SJSA1 (cell line): ENCODE measurements at regions not wholly inside any gene's neighbourhood (a gene's known extent, or its start where the extent isn't known, plus 50 kb on each side); places are given as distances from the start of the nearest gene placed in this dataset.

Experiments
- DNase-seq, 2 experiments: peaks; one replicate each; pipeline ENCODE4 v3.0.0-alpha.2; 2015 to 2020; ENCODE audit warnings: low spot score in 2 of 2, low read depth in 1 of 2
- H3K27ac ChIP-seq: fragments of 250-450 bp; sonication (Bioruptor Pico); 2 replicates; pipeline ENCODE4 v1.5.1; 2020; ENCODE audit warnings: mild to moderate bottlenecking, moderate library complexity
- H3K27me3 ChIP-seq: fragments of 250-450 bp; sonication (Bioruptor Pico); replicated peaks from 2 replicates; pipeline ENCODE4 v1.5.1; 2020; ENCODE audit warnings: mild to moderate bottlenecking, moderate library complexity
- H3K36me3 ChIP-seq: fragments of 250-450 bp; sonication (Bioruptor Pico); 2 replicates; pipeline ENCODE4 v1.5.1; 2020; ENCODE audit warnings: mild to moderate bottlenecking
- H3K4me1 ChIP-seq: fragments of 250-450 bp; sonication (Bioruptor Pico); replicated peaks from 2 replicates; pipeline ENCODE4 v1.6.1; 2021; ENCODE audit warnings: mild to moderate bottlenecking
- H3K4me3 ChIP-seq: fragments of 250-450 bp; sonication (Bioruptor Pico); 2 replicates; pipeline ENCODE4 v1.5.1; 2020; ENCODE audit warnings: mild to moderate bottlenecking
- H3K9me3 ChIP-seq: fragments of 250-450 bp; sonication (Bioruptor Pico); replicated peaks from 2 replicates; pipeline ENCODE4 v1.5.1; 2020; ENCODE audit warnings: mild to moderate bottlenecking

DNA sequence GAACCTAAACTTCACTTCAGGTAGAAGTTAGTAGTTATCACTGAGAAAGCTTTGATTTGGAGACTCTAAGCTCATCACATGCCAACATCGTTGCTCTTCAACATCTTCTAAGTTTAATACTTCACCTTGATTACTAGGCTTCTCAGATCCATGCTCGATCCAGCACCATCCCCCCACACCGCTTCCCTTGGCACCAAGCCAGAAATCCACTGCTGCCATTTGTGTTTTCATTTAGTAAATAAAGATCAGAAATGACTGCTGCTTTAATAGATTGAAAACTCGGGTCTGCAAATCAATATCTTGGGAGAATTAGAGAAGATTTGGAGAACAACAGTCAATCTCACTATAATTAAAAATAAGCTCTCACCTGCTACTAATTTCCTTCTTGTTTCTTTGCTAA, 214.7 kb upstream of the NR4A3 start:
- H3K4me1 ChIP-seq: no peaks in the 10 kb centered on the region
- no peak for DNase-seq
- no peaks in the 10 kb centered on the region for H3K27me3 ChIP-seq
- no peak overlapping the region for H3K27ac ChIP-seq
- no peak overlapping the region for H3K4me3 ChIP-seq
- H3K36me3 ChIP-seq: no peaks in the 10 kb centered on the region
- no peaks in the 10 kb centered on the region for H3K9me3 ChIP-seq

DNA sequence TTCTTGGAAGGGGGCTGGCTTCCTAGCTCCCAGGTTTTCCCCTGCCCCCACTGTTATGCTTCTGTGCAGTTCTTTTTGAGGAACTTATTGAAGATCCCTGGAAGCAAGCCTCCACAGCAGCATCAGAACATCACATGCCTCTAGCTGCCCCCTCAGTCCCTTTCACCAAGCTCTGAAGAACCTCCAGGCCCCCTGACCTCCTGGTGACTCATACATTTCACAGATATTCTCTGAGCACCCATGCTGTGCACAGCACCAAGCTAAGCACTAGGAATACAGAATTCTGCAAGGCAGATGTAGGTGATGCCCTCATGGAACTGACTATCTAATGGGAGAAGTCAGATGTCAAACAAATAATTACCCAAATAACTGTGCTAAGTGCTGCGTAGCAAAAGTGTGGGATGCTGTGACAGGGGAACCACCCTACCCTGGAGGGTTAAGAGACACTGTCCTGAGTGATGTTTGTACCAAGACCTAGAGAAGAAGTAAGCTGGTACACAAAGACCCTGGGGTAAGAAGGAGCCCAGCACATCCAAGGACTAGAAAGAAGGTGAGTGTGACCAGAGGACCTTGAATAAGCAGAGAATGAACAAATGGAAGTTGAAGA, 213.7 kb upstream of the NR4A3 start:
- DNase-seq: no peak
- Histone ChIP-seq H3K9me3 (no peaks in the 10 kb centered on the region), H3K4me1 (no peaks in the 10 kb centered on the region), H3K27me3 (no peaks in the 10 kb centered on the region), H3K27ac (no peak overlapping the region), H3K4me3 (no peak overlapping the region), H3K36me3 (no peaks in the 10 kb centered on the region)

DNA sequence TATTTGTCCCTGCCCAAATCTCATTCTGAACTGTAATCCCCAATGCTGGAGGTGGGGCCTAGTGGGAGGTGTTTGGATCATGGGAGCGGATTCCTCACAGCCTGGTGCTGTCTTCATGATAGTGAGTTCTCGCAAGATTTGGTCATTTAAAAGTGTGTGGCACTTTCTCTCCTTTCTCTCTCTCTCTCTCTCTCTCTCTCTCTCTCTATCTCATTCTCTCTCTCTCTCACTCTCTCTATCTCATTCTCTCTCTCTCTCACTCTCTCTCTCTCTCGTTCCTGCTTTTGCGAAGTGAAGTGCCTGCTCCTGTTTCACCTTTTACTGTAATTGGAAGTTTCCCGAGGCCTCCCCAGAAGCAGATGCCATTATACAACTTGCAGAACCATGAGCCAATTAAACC, 207.3 kb upstream of the NR4A3 start:
- Histone ChIP-seq H3K36me3 (no peaks in the 10 kb centered on the region), H3K27ac (no peak overlapping the region), H3K27me3 (no peaks in the 10 kb centered on the region), H3K4me1 (no peaks in the 10 kb centered on the region), H3K9me3 (no peaks in the 10 kb centered on the region), H3K4me3 (no peak overlapping the region)
- DNase-seq: no peak

DNA sequence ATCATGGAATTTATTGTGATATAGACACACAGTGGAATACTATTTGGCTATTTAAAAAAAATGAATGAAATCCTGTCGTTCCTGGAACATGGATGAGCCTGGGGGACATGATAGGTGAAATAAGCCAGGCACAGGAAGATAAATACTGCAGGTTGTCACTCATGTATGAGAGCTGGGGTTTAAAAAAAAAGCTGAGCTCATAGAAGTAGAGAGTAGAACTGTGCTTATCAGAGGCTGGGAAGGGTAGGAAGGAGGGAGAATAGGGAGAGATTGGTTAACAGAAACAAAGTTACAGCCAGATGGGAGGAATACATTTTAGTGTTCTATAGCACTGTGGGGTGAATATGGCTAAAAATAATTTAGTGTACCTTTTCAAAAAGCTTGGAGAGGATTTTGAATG, 200.6 kb upstream of the NR4A3 start:
- no peaks in the 10 kb centered on the region for H3K36me3 ChIP-seq
- no peak for DNase-seq

DNA sequence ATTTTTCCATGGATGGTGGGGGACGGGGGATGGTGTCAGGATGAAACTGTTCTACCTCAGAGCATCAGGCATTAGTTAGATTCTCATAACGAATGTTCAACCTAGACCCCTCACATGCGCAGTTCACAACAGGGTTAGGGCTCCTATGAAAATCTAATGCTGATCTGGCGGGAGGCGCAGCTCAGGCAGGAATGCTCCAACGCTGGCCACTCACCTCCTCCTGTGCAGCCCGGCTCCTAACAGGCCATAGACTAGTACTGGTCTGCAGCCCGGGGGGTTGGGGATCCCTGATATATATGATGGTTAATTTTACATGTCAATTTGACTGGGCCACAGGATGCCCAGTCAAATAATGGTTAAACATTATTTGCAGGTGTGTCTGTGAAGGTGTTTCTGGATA, 199.0 kb upstream of the NR4A3 start:
- DNase-seq: no peak
- H3K27me3 ChIP-seq: no peaks in the 10 kb centered on the region
- no peaks in the 10 kb centered on the region for H3K4me1 ChIP-seq

More for the DNA sequence above, 200.6 kb upstream of the NR4A3 start:
- H3K27ac ChIP-seq: no peak overlapping the region
- H3K4me1 ChIP-seq: no peaks in the 10 kb centered on the region
- H3K4me3 ChIP-seq: no peak overlapping the region
- no peaks in the 10 kb centered on the region for H3K9me3 ChIP-seq
- H3K27me3 ChIP-seq: no peaks in the 10 kb centered on the region

DNA sequence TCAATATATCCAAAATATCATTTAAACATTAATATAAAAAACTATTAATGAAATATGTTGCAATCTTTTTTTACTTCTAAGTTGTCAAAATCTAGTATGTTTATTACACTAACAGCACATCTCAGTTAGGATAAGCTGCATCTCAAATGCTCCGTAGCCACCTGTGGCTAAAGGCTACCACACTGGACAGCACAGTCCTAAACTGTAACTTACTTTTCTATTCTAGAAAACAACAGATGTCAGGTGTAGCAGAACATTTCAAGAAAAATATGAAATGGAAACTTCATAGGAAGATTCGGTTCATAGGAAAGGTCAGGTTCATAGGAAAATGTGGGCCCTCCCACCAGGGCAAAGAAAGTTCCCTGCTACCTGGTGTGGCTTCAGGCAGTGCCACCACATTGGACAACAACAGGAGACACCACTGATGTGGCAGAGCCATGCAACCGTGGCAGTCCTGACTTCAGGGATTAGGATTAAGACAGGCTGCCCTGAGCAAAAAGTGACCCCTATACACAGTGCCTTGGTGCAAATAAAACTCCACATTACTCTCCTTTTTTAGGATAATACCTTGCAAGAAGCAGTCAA, 197.8 kb upstream of the NR4A3 start:
- no peak for DNase-seq
- H3K36me3 ChIP-seq: no peaks in the 10 kb centered on the region
- no peak overlapping the region for H3K27ac ChIP-seq
- H3K27me3 ChIP-seq: no peaks in the 10 kb centered on the region
- H3K4me3 ChIP-seq: no peak overlapping the region
- H3K4me1 ChIP-seq: no peaks in the 10 kb centered on the region
- no peaks in the 10 kb centered on the region for H3K9me3 ChIP-seq

More for the DNA sequence above, 199.0 kb upstream of the NR4A3 start:
- no peaks in the 10 kb centered on the region for H3K36me3 ChIP-seq
- no peak overlapping the region for H3K4me3 ChIP-seq
- H3K9me3 ChIP-seq: no peaks in the 10 kb centered on the region
- no peak overlapping the region for H3K27ac ChIP-seq

DNA sequence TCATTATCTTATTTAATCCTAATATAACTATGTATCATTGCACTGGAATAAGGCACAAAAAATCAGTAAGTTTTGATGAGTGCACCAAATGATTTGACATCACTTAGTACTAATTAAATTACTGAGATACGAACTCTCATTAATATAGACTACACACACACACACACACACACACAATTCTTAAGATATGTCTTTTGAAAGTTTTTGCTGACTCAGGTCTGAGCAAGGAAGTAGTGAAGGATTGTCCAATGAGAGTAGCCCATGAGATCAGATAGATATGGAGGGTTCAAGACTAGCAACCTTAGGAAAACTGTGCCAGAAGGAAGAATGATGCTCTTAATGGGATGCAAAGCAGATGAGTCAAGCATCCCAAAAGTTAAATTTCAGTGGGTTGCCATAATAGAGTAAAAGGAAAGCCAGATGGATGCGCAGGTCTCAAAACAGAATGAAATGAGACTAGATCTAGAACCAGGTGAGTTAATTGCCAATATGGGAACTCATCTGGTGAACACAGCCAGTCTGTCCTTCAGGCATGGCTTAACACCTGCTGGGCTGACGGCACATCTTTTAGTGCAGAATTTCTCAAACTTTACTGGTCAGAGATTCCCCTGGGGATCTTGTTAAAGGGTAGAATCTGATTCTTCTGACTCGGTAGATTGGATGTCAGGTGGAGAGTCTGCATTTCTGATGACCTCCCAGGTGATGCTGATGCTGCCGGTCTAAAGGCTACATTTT, 197.0 kb upstream of the NR4A3 start:
- H3K36me3 ChIP-seq: no peaks in the 10 kb centered on the region
- no peaks in the 10 kb centered on the region for H3K9me3 ChIP-seq
- H3K27ac ChIP-seq: no peak overlapping the region
- DNase-seq: no peak
- H3K27me3 ChIP-seq: no peaks in the 10 kb centered on the region
- H3K4me1 ChIP-seq: no peaks in the 10 kb centered on the region
- H3K4me3 ChIP-seq: no peak overlapping the region

DNA sequence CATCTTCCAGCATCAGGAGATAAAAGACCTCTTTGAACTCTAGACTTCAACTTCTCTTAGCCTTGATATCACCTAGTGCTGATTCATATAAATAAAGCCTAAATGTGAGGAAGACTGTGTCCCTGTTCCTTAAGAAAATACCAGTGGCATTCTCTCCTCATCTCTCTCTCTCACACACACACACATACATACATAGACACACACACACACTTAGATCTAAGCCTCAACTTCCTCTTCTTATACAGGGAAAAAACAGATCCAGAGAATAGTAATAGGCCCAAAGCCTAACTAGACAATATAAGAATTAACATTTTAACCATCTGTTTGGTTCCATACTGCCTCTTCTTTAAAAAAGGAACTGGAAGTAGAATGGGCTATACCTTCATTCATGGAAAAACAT, 195.3 kb upstream of the NR4A3 start:
- Histone ChIP-seq H3K4me3 (no peak overlapping the region), H3K4me1 (no peaks in the 10 kb centered on the region), H3K27me3 (no peaks in the 10 kb centered on the region), H3K9me3 (no peaks in the 10 kb centered on the region), H3K36me3 (no peaks in the 10 kb centered on the region), H3K27ac (no peak overlapping the region)
- DNase-seq: no peak

DNA sequence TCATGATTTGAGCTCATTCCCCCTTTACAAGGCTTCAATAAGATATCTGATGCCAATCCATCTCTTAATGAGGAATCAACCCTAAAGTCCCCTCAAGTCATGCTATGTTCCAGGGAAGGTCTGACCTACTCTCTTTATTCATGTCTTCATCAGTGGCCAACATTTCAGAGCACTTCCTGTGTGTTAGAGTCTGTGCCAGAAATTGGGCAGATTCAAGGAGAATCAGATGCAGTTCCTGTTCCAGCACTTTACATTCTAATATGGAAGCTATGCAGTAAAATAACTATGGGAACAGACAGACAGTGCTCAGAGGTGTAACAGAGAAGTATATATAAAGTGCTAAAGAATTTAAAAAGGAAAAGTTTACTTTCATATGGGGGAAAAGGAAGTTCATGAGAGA, 193.4 kb upstream of the NR4A3 start:
- H3K4me3 ChIP-seq: no peak overlapping the region
- DNase-seq: no peak
- H3K27ac ChIP-seq: no peak overlapping the region
- H3K27me3 ChIP-seq: 0 out of 2 replicates have a peak, but pooled peaks cover 4% of the 10 kb centered on the region
- no peaks in the 10 kb centered on the region for H3K9me3 ChIP-seq
- no peaks in the 10 kb centered on the region for H3K4me1 ChIP-seq
- H3K36me3 ChIP-seq: no peaks in the 10 kb centered on the region

DNA sequence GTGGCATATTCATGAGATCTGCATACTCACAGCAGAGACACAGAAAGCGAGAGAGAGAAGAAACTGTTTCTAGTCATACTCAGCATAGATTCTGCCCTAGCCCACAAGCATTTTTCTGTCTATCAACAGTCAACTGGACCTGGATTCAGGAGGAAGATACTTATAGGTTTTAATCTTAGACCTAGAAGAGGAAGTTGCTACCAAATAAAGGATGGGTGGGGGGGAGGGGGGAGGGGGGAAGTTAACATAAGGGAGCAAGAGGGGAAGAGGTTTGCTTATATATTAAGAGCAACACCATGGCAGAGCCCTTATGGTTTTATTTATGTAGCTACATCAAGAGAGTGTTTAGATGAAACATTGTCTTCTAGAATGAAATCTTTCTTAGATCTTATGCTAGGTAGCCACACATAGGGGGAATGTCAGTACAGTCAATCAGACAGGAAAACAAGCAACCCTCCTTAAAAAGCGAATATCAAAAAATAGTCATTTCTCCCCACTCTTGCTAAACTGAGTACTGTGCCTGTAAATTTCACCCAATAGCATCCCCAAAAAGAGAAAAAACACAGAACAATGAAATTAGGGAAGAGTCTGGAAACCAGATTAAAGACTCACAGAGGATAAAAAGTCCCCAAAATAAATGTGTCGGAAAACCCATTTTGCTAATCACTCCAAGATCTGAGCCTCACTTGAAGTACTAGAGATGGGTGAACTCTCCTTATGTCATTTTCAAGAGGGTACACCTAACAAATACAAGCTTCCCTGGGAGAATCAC, 192.7 kb upstream of the NR4A3 start:
- 0 out of 2 replicates have a peak, but pooled peaks cover 4% of the 10 kb centered on the region for H3K27me3 ChIP-seq
- H3K9me3 ChIP-seq: no peaks in the 10 kb centered on the region

DNA sequence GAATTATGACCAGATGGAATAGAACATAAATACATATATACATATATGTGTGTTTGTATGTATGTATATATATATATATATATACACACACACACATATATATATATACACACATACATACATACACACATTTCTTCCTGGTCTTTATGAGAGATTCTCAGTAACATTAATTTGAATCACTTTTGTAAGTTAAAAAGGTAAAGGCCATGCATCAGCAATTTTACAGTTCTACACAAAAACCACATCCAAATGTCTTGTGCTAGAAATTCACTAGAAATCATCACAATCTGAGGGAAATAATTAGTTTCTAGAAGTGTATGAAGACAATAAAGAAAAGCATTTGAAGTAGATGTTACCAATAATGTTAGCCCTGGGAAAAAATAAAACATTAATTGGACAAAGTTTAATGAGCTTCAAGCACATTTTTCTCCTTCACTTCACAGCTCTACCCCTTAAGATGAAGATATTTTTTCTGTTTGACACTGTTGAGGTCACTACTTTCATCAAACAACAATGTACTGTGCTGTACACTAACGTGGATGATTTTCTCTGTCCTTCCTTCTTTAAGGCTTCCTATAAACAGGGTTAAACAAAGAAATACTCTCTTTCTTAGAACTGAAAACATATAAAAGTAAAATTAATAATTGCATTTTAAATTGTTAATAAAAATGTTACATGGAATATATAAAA, 189.2 kb upstream of the NR4A3 start:
- Histone ChIP-seq H3K9me3 (no peaks in the 10 kb centered on the region), H3K27ac (no peak overlapping the region), H3K4me3 (no peak overlapping the region), H3K4me1 (no peaks in the 10 kb centered on the region), H3K27me3 (0 out of 2 replicates have a peak, but pooled peaks cover 4% of the 10 kb centered on the region), H3K36me3 (no peaks in the 10 kb centered on the region)
- no peak for DNase-seq

More for the DNA sequence above, 192.7 kb upstream of the NR4A3 start:
- DNase-seq: no peak
- H3K4me3 ChIP-seq: no peak overlapping the region
- no peak overlapping the region for H3K27ac ChIP-seq
- H3K4me1 ChIP-seq: no peaks in the 10 kb centered on the region
- H3K36me3 ChIP-seq: no peaks in the 10 kb centered on the region

DNA sequence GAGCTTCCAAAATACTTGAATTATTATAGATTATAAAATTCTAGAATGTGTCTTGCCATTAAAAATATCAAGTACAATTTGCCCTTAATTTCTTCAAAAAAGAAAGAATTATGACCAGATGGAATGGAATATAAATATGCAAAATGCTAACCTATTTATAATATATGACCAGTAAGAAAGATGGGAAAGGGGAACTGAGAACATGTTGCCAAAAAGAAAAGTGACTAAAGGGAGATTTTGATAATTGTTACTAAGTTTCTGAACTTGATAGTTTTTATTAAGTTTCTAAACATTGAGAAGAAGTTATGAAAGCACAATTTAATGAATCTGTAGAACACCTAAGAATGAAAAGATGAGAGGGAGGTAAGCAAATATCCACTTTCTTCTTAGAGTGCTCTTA, 188.4 kb upstream of the NR4A3 start:
- DNase-seq: no peak
- H3K27me3 ChIP-seq: 0 out of 2 replicates have a peak, but pooled peaks cover 4% of the 10 kb centered on the region
- no peaks in the 10 kb centered on the region for H3K9me3 ChIP-seq
- no peaks in the 10 kb centered on the region for H3K36me3 ChIP-seq
- no peaks in the 10 kb centered on the region for H3K4me1 ChIP-seq
- H3K4me3 ChIP-seq: no peak overlapping the region
- H3K27ac ChIP-seq: no peak overlapping the region

DNA sequence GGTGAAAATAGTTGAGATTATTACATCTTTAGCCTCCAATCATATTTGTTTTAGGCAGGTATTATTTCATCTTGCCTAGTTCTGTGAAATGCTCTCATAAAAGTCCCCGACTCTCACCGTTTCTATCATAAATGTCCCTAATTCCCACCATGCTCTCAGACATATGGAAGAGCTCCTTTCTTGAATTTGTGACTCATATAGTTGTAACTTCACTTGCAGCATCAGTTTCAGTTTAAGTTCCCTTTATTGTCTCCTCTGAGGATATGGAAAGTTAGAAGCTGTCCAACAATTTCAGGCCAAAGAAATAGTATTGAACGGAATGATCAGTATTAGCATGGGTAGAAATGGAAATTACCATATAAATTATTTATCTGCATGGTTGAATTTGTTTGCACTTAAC, 187.5 kb upstream of the NR4A3 start:
- Histone ChIP-seq H3K27ac (no peak overlapping the region), H3K27me3 (0 out of 2 replicates have a peak, but pooled peaks cover 4% of the 10 kb centered on the region), H3K36me3 (no peaks in the 10 kb centered on the region), H3K4me1 (no peaks in the 10 kb centered on the region), H3K9me3 (no peaks in the 10 kb centered on the region), H3K4me3 (no peak overlapping the region)
- no peak for DNase-seq
